VCaP (cell line): ENCODE measurements at regions not wholly inside any gene's neighbourhood (a gene's known extent, or its start where the extent isn't known, plus 50 kb on each side); places are given as distances from the start of the nearest gene placed in this dataset.

Experiments used
- H3K27ac ChIP-seq: fragments of 450-650 bp; 2 replicates; pipeline ENCODE4 v1.5.1; 2017
- CTCF ChIP-seq: fragments of 450-650 bp; conservative IDR thresholded peaks from 2 replicates; pipeline ENCODE4 v1.5.1; 2017; ENCODE audit warnings: mild to moderate bottlenecking, moderate library complexity

- TF ChIP-seq CTCF, result no peak
Measured at GRCh38 chr2:187935126-187935525, 356.5 kb upstream of the GULP1 start.

GRCh38 chr2:187936228-187936627 lies 355.4 kb upstream of the GULP1 start:
- TF ChIP-seq CTCF, result no peak
- no peak overlapping the region for H3K27ac ChIP-seq

More at GRCh38 chr2:187935126-187935525, 356.5 kb upstream of the GULP1 start:
- no peak overlapping the region for H3K27ac ChIP-seq

- no peak overlapping the region for H3K27ac ChIP-seq
- no peak for TF ChIP-seq CTCF
Measured at GRCh38 chr2:187939180-187939579, 352.5 kb upstream of the GULP1 start.

- H3K27ac ChIP-seq, result no peak overlapping the region
- no peak for TF ChIP-seq CTCF
Measured at GRCh38 chr2:187942876-187943275, 348.8 kb upstream of the GULP1 start.

- no peak for TF ChIP-seq CTCF
- no peak overlapping the region for H3K27ac ChIP-seq
Measured at GRCh38 chr2:187943772-187944369, 347.8 kb upstream of the GULP1 start.

GRCh38 chr2:187949859-187950258 lies 341.8 kb upstream of the GULP1 start:
- TF ChIP-seq CTCF, result no peak
- H3K27ac ChIP-seq, result no peak overlapping the region

GRCh38 chr2:187951470-187952218 lies 340.0 kb upstream of the GULP1 start:
- TF ChIP-seq CTCF, result no peak

More at GRCh38 chr2:187951470-187952218, 340.0 kb upstream of the GULP1 start:
- H3K27ac ChIP-seq, result no peak overlapping the region
